OCI-LY7 (cell line): ENCODE measurements at regions not wholly inside any gene's neighbourhood (a gene's known extent, or its start where the extent isn't known, plus 50 kb on each side); places are given as distances from the start of the nearest gene placed in this dataset.

Experiments used
- BruUV-seq: library from RNA; stranded (reverse); fragments of 400-500 nt; replicated peaks from 2 replicates; lab custom pipeline; 2021; lab: Mats Ljungman, UMichigan
- CTCF ChIA-PET: fragments of 300-600 bp; sonication (Branson Sonifier 250); formaldehyde crosslinking; loops from one replicate; lab custom pipeline; 2022; ENCODE audit warnings: antibody characterized with exemption; ENCODE audit not compliant: unreplicated experiment; lab: Charles Lee
- POLR2A ChIA-PET: fragments of 300-600 bp; sonication (Branson Sonifier 250); formaldehyde crosslinking; loops from one replicate; lab custom pipeline; 2022; ENCODE audit warnings: antibody characterized with exemption; lab: Charles Lee
- DNase-seq: peaks from one replicate; pipeline ENCODE4 v3.0.0-alpha.2; 2015; ENCODE audit warnings: low spot score
- H2AFZ ChIP-seq: fragments of 200-600 bp; sonication (generic), shearing (Covaris generic); 2 replicates; pipeline ENCODE4 v1.6.1; 2014; ENCODE audit warnings: mild to moderate bottlenecking, antibody characterized with exemption, low read length, moderate library complexity
- H3K27ac ChIP-seq: fragments of 200-600 bp; sonication (generic); 2 replicates; pipeline ENCODE4 v1.5.1; 2014; ENCODE audit warnings: mixed run types, low read depth, mild to moderate bottlenecking, moderate library complexity, low read length, inconsistent platforms; ENCODE audit not compliant: poor library complexity, severe bottlenecking
- H3K36me3 ChIP-seq: fragments of 200-600 bp; sonication (generic); 2 replicates; pipeline ENCODE4 v1.6.1; 2014; ENCODE audit warnings: mild to moderate bottlenecking, antibody characterized with exemption, low read length, moderate library complexity, mixed read lengths; ENCODE audit not compliant: insufficient read depth
- H3K4me1 ChIP-seq: fragments of 200-600 bp; sonication (generic); 2 replicates; pipeline ENCODE4 v1.5.1; 2014; ENCODE audit warnings: mild to moderate bottlenecking, low read length; ENCODE audit not compliant: insufficient read depth, poor library complexity, severe bottlenecking
- H3K4me2 ChIP-seq: fragments of 200-600 bp; sonication (generic); 2 replicates; pipeline ENCODE4 v1.6.1; 2014; ENCODE audit warnings: mild to moderate bottlenecking, low read length
- H3K4me3 ChIP-seq: fragments of 200-600 bp; sonication (generic); 2 replicates; pipeline ENCODE4 v1.5.1; 2014; ENCODE audit warnings: mild to moderate bottlenecking, low read depth, low read length; ENCODE audit not compliant: poor library complexity, severe bottlenecking
- H3K79me2 ChIP-seq: fragments of 200-600 bp; sonication (generic); 2 replicates; pipeline ENCODE4 v1.6.1; 2016; ENCODE audit warnings: low read depth, mild to moderate bottlenecking, low read length, moderate library complexity, mixed read lengths; ENCODE audit not compliant: insufficient read depth
- H3K9me2 ChIP-seq: fragments of 200-600 bp; sonication (generic); 2 replicates; pipeline ENCODE4 v1.6.1; 2016; ENCODE audit warnings: mild to moderate bottlenecking, low read length, mixed read lengths; ENCODE audit not compliant: insufficient read depth
- H3K9me3 ChIP-seq: fragments of 200-600 bp; sonication (generic); 2 replicates; pipeline ENCODE4 v1.6.1; 2014; ENCODE audit warnings: mild to moderate bottlenecking, mixed run types, low read length, mixed read lengths
- H4K20me1 ChIP-seq: fragments of 200-600 bp; sonication (generic); 2 replicates; pipeline ENCODE4 v1.6.1; 2014; ENCODE audit warnings: mild to moderate bottlenecking, antibody characterized with exemption, low read length, moderate library complexity, mixed read lengths; ENCODE audit not compliant: insufficient read depth
- EZH2phosphoT487 ChIP-seq: fragments of 200-600 bp; sonication (generic); IDR thresholded peaks from 2 replicates; pipeline ENCODE4 v1.6.1; 2018; ENCODE audit warnings: low read depth, borderline replicate concordance, mild to moderate bottlenecking, mixed run types, antibody characterized with exemption, low read length, moderate library complexity, mixed read lengths
- intact Hi-C: fragments of 100-400 bp; cut with micrococcal nuclease; formaldehyde crosslinking; loops from one replicate; pipeline ENCODE4 v1.10.0; 2022; ENCODE audit not compliant: unreplicated experiment
- TF ChIP-seq, protein P1 (sequence below): fragments of 200-600 bp; sonication (generic); conservative IDR thresholded peaks from 2 replicates; pipeline ENCODE4 v1.5.1; 2014; ENCODE audit warnings: mild to moderate bottlenecking, antibody characterized with exemption, low read length, moderate library complexity, mixed read lengths

DNA sequence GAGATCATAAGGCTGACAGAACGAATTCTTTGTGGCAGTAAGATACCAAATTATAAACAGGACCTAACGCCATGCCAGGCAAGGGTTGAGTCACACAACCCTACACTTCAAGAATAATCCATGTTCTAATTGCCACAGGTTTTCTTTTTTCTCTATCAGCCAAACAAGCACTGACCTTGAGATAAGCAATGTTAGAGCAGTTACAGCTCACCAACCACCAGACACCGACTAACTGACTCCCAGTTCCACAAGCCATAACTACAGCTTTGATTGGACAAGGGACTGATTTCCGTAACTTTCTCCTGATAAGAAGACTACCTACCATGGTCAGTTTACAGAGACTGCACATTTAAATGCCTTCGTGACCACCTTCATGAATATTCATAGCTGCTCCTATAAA is 149.6 kb downstream of the PTPRU start:
- no peak overlapping the region for H3K27ac ChIP-seq
- ChIA-PET CTCF (no interaction called here), POLR2A (no interaction called here)
- TF ChIP-seq, protein P1, sequence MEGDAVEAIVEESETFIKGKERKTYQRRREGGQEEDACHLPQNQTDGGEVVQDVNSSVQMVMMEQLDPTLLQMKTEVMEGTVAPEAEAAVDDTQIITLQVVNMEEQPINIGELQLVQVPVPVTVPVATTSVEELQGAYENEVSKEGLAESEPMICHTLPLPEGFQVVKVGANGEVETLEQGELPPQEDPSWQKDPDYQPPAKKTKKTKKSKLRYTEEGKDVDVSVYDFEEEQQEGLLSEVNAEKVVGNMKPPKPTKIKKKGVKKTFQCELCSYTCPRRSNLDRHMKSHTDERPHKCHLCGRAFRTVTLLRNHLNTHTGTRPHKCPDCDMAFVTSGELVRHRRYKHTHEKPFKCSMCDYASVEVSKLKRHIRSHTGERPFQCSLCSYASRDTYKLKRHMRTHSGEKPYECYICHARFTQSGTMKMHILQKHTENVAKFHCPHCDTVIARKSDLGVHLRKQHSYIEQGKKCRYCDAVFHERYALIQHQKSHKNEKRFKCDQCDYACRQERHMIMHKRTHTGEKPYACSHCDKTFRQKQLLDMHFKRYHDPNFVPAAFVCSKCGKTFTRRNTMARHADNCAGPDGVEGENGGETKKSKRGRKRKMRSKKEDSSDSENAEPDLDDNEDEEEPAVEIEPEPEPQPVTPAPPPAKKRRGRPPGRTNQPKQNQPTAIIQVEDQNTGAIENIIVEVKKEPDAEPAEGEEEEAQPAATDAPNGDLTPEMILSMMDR: no peak
- TF ChIP-seq EZH2phosphoT487: no peak
- H3K36me3 ChIP-seq: no peaks in the 10 kb centered on the region
- intact Hi-C loops: no loop called here
- no peak overlapping the region for H2AFZ ChIP-seq
- no peak overlapping the region for H3K4me3 ChIP-seq
- no peak overlapping the region for H3K4me2 ChIP-seq
- no peaks in the 10 kb centered on the region for H3K9me2 ChIP-seq
- H3K9me3 ChIP-seq: no peaks in the 10 kb centered on the region
- no peaks in the 10 kb centered on the region for H4K20me1 ChIP-seq
- no peak for DNase-seq
- H3K4me1 ChIP-seq: no peaks in the 10 kb centered on the region
- BruUV-seq: no TSS peak
- no peaks in the 10 kb centered on the region for H3K79me2 ChIP-seq

DNA sequence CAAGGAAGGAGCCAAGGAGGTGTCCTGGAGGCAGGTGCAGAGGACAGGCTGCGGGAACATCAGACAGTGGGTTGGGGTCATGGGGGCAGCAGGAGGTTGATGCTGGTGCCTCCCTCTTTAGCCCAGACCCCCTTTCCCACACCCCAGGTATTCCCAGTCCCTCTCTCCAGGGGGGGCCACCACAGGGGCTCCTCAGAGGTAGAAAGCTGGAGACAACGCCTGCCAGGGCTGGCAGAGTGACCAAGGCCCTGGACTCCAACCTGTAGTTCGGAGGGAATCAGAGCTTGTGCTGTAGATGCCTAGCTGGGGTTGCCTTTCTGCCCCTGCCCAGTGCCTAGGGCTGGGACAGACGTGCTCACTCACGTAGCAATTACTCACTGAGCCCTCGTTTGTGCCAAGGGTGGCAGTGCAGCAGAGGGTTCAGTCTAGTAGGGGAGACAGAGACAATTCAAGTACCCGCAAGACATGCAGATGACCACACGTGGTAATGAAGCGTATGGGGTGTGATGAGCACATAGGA is 148.2 kb downstream of the PTPRU start:
- ChIA-PET CTCF (no interaction called here), POLR2A (interaction anchor here (0.5 kb wide), 1 partner anchor 65 kb away, joined by 4 read pairs; no protein-coding TSS in a partner anchor)
- BruUV-seq: no TSS peak
- Histone ChIP-seq H3K79me2 (no peaks in the 10 kb centered on the region), H3K4me2 (no peak overlapping the region), H3K9me3 (0 out of 2 replicates have a peak, but pooled peaks cover under 1% of the 10 kb centered on the region), H4K20me1 (no peaks in the 10 kb centered on the region), H3K4me3 (no peak overlapping the region), H3K9me2 (no peaks in the 10 kb centered on the region), H2AFZ (no peak overlapping the region), H3K4me1 (no peaks in the 10 kb centered on the region), H3K27ac (no peak overlapping the region), H3K36me3 (no peaks in the 10 kb centered on the region)
- intact Hi-C loops: no loop called here
- no peak for DNase-seq
- TF ChIP-seq, protein P1: no peak
- TF ChIP-seq EZH2phosphoT487: no peak

DNA sequence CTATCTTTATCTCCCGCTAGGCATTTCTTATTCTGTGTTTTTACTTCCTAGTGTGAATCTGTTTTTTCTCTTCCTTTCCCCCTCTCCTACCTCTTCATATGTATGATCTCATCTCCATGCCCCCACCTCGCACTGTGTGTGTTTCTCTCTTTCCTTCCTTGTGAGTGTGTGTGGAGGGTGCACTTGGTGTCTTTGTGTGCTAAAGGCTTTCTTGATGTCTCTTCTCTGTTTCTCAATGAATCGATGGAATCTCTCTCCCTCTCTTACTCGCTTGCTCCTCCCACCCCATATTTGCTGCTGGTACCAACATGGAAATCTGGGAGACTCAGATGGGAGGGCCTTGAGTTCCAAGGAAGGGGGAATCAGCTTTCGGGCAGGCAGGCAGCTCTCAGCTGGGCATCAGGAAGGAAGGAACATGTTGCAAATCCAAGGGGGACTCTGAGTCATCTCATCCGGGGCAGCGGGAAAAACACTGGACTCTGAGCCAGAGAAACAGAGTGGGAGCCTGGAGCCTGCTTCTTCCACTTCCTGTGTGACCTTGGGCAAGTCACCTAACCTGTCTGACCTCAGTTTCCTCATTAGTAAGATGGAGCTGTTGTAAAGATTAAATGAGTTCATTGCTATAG is 147.5 kb downstream of the PTPRU start:
- Histone ChIP-seq H3K36me3 (no peaks in the 10 kb centered on the region), H3K9me2 (no peaks in the 10 kb centered on the region), H3K79me2 (no peaks in the 10 kb centered on the region), H3K27ac (no peak overlapping the region), H3K4me3 (no peak overlapping the region), H4K20me1 (no peaks in the 10 kb centered on the region), H3K4me1 (no peaks in the 10 kb centered on the region), H3K4me2 (no peak overlapping the region), H2AFZ (no peak overlapping the region), H3K9me3 (peaks cover 7% of the 10 kb centered on the region; the same call in 1 of the 2 replicates)
- DNase-seq: no peak
- ChIA-PET POLR2A (no interaction called here), CTCF (no interaction called here)
- no peak for TF ChIP-seq EZH2phosphoT487
- TF ChIP-seq, protein P1: no peak
- no TSS peak for BruUV-seq
- intact Hi-C loops: no loop called here
